ENCODE measurements at regions not wholly inside any gene's neighbourhood (a gene's known extent, or its start where the extent isn't known, plus 50 kb on each side); places are given as distances from the start of the nearest gene placed in this dataset.

DNA sequence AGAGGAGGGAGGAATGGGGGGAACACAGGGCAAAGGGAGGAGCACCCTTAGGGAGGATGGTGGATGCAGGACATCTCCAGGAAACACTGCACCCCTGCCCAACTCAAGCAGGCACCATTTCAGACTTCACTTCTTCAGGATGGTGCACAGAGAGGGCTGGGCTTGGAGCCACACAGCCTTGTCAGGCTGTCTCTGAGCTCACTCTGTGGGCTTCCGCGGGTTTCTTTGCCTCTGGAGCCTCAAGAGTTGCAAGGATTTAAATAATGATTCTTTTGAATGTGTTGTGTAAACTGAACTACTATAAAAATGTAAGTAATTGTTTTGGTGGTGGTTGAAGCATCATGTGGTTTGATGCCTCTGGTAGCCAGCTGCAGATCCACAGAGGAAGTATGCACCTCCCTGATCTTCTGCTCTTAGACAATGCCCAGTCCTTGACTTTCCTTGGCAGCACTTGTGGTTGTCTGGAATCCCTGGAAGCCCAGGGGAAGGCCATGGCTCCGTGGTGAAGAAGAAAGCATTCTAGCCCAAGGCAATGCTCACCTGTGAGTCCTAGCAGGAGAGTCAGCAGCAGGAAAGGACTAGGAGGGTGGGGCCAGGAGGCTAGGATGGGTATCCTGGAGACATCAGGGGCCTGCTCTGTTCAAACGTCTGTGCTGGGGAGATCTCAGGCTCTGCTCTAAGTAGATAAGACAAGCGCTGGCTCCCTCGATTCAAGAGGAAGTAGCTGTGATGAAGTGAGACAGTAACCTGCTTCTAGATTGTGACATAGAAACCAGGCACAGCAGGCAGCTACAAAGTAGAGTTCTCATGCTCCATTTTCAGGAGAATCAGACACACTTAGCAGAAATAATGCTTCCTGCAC lies 50.2 kb upstream of the SIRPG start:
- no peak for DNase-seq

Data from activated CD4-positive, alpha-beta T cell treated with anti-CD3 and anti-CD28 coated beads for 1 hour (primary cell).